H1 (cell line): ENCODE measurements at regions not wholly inside any gene's neighbourhood (a gene's known extent, or its start where the extent isn't known, plus 50 kb on each side); places are given as distances from the start of the nearest gene placed in this dataset.

ENCODE experiments used
- EP300 ChIP-seq, 2 experiments: IDR thresholded peaks; 1 replicate in 1 of 2; 2 replicates in 1 of 2; pipeline ENCODE4 v1.6.1; 2011 to 2012; ENCODE audit warnings: low read depth in 2 of 2, low read length in 2 of 2, mild to moderate bottlenecking in 2 of 2, borderline replicate concordance in 1 of 2, inconsistent platforms in 1 of 2, moderate library complexity in 1 of 2
- EZH2 ChIP-seq: fragments of 200-600 bp; sonication (generic); IDR thresholded peaks from 2 replicates; pipeline ENCODE4 v1.7.1; 2012; ENCODE audit warnings: low read depth, mild to moderate bottlenecking, moderate library complexity, low read length, inconsistent platforms; ENCODE audit not compliant: severe bottlenecking
- SIRT6 ChIP-seq: IDR thresholded peaks from one replicate; pipeline ENCODE4 v1.7.1; 2012; ENCODE audit warnings: low read length, inconsistent platforms

- TF ChIP-seq EP300 (IDR thresholded peaks at IDR 0.05; ENCODE audit: borderline replicate concordance in 1 of 2, low read depth in 2 of 2, low read length in 2 of 2) (no peak), EZH2 (no peak), SIRT6 (no peak)
These were observed 112.0 kb upstream of the SRSF6 start (continued) for GRCh38 chr20:43345676-43346075.
